ENCODE measurements at regions not wholly inside any gene's neighbourhood (a gene's known extent, or its start where the extent isn't known, plus 50 kb on each side); places are given as distances from the start of the nearest gene placed in this dataset.

GRCh38 chr5:17127743-17128231 lies 89.6 kb upstream of the BASP1 start:
- no peak for TF ChIP-seq POLR2AphosphoS5 (IDR thresholded peaks at IDR 0.05; ENCODE audit: low read depth, low read length)
- no peak for TF ChIP-seq CHD2 (IDR thresholded peaks at IDR 0.05; ENCODE audit: low read length)
- TF ChIP-seq SIX5 (IDR thresholded peaks at IDR 0.05; ENCODE audit: low read depth, low read length), result no peak

All from H1 (cell line).